ENCODE measurements at regions not wholly inside any gene's neighbourhood (a gene's known extent, or its start where the extent isn't known, plus 50 kb on each side); places are given as distances from the start of the nearest gene placed in this dataset.

DNA sequence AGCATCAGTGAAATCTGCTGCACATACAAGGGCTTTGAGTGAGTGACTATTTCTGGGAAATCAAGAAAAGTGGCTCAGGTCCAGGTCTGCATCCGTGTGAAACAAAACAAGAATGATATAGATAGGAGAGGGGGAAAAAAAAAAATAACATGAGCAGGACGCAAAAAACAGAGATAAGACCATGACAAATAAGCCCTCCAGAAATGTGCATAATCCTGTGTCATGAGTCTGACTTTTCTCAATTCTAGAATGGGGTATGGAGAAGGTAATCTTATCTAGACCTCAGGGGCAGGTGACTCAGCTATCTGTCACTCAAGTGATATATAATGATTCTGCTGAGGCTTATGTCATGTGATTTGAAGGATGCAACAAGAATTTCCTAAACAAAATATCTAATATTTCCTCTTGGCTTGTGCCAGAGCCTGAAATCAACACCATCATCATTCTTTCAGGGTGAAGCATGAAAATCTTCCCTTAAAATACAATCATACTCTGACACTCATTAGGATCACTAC, 250.0 kb downstream of the PHLDA1 start:
- TF ChIP-seq TAF1 (IDR thresholded peaks at IDR 0.05; ENCODE audit: borderline replicate concordance, low read depth, low read length) (no peak), POLR2A (IDR thresholded peaks at IDR 0.05; ENCODE audit: low read depth, low read length) (no peak)

Data from GM12892 (cell line).